GM19438 (cell line): ENCODE measurements at regions not wholly inside any gene's neighbourhood (a gene's known extent, or its start where the extent isn't known, plus 50 kb on each side); places are given as distances from the start of the nearest gene placed in this dataset.

ENCODE experiments used
- ATAC-seq: cut with Tn5 transposase; IDR thresholded peaks from one replicate; pipeline ENCODE4 v1.9.1; 2021; ENCODE audit warnings: low read depth; ENCODE audit not compliant: unreplicated experiment

GRCh38 chr4:177921715-177922114, 479.5 kb upstream of the AGA start:
- ATAC-seq = no peak

- ATAC-seq = no peak
Measured at GRCh38 chr4:177923888-177924287, 481.7 kb upstream of the AGA start.

GRCh38 chr4:177937041-177937440, 494.8 kb upstream of the AGA start:
- ATAC-seq = no peak

GRCh38 chr4:177938226-177938625, 496.0 kb upstream of the AGA start:
- ATAC-seq = no peak

GRCh38 chr4:177945268-177945667, 503.0 kb upstream of the AGA start:
- ATAC-seq = no peak

GRCh38 chr4:177947607-177948006, 505.4 kb upstream of the AGA start:
- ATAC-seq = no peak

- no peak for ATAC-seq
Measured at GRCh38 chr4:177948853-177949252, 506.6 kb upstream of the AGA start.

GRCh38 chr4:177951026-177951425, 508.8 kb upstream of the AGA start:
- no peak for ATAC-seq

- no peak for ATAC-seq
Measured at GRCh38 chr4:177952723-177953122, 510.5 kb upstream of the AGA start.

- ATAC-seq = no peak
Measured at GRCh38 chr4:177957596-177958360, 515.5 kb upstream of the AGA start.

- ATAC-seq = no peak
Measured at GRCh38 chr4:177960566-177960965, 518.3 kb upstream of the AGA start.

GRCh38 chr4:177961761-177962380, 519.6 kb upstream of the AGA start:
- ATAC-seq = no peak

- ATAC-seq = no peak
Measured at GRCh38 chr4:177964061-177964460, 521.8 kb upstream of the AGA start.

GRCh38 chr4:177964693-177965168, 522.5 kb upstream of the AGA start:
- ATAC-seq = no peak

GRCh38 chr4:177967328-177967727, 525.1 kb upstream of the AGA start:
- ATAC-seq = no peak

GRCh38 chr4:177968817-177969442, 526.7 kb upstream of the AGA start:
- ATAC-seq = no peak

- no peak for ATAC-seq
Measured at GRCh38 chr4:177974461-177974860, 532.2 kb upstream of the AGA start.

- no peak for ATAC-seq
Measured at GRCh38 chr4:177975315-177975987, 533.2 kb upstream of the AGA start.

- ATAC-seq = no peak
Measured at GRCh38 chr4:177986236-177986635, 544.0 kb upstream of the AGA start.

- no peak for ATAC-seq
Measured at GRCh38 chr4:177987896-177988295, 545.7 kb upstream of the AGA start.

GRCh38 chr4:177989503-177990201, 547.4 kb upstream of the AGA start:
- ATAC-seq = no peak
